A172 (cell line): ENCODE measurements at regions not wholly inside any gene's neighbourhood (a gene's known extent, or its start where the extent isn't known, plus 50 kb on each side); places are given as distances from the start of the nearest gene placed in this dataset.
"Not testable (repeated sequence)": the region's sequence is repeated elsewhere in the genome, so short reads cannot be mapped to it uniquely, and the experiment has no call there.

Source experiments
- DNase-seq: peaks from one replicate; pipeline ENCODE4 v3.0.0-alpha.2; 2015; ENCODE audit warnings: low spot score

DNA sequence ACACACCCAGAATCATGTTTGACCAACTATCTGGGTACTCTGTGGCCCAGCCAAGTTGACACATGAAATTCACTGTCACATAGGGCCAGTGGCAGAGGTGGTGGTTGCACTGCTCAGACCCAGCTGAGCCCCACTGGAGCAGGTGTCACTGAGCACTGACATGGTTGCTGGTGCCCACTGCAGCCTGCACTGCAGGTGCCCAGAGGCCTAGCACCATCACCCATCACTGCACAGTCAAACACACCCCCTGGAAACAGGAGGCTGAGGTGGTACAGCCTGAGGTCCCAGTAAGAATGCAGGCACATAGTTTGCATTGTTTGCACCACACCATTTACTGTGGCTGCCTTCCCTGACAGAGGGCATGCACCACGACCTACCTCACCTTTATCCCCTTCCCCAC, 278.7 kb upstream of the MGAT5 start:
- DNase-seq, result no peak

DNA sequence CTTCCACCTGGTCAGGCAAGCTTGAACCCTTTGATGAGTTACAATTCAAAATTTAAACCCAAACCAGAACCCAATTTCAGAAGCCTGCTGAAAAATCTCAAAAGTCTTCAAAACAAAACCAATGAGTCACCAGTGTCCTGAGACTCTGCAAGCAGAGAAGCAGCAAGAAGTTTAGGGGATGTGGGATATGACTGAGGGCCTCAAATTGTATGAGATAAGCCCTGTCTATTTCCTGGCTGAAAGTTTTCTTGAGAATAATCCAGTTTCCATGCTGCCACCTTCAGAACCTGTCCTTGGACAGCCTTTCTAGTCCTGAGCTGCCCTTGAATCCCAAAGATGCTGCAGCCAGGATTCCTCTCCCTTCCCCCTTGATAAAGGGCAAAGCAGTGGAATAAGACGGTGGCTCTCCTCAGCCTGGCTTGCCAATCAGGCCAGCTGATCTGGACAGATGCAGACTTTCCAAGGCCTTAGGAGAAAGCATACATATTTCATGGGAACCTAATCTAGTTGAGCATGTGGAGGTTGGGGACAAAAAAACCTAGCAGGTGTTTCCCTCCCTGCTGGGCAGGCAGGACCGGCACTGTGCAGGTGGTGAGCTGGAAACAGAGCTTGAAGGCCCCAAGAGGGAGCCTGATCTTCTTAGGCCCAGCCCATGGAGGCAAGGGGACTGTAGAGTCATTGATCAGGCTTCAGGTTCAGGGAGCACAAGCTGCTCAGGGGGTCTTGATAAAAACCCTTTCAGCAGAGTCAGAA, 278.0 kb upstream of the MGAT5 start:
- no peak for DNase-seq

DNA sequence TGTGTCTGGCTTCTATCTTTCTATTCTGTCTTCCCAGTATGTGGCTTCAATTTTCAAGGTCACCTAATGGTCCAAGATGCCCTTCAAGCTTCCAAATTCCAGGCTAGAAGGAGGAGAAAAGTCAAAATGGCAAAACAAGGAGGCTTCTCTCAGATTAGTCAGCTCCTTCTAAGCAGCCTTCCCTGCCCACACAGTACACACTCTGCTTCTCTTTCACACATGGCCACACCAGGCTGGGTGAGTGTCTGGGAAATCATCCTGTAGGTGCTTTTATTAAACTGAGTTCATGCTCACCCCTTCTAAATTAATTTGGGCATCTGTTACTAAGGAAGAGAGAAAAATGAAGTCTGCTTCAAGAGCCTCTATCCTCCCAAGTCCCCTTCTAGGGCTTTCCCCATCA, 277.2 kb upstream of the MGAT5 start:
- no peak for DNase-seq

DNA sequence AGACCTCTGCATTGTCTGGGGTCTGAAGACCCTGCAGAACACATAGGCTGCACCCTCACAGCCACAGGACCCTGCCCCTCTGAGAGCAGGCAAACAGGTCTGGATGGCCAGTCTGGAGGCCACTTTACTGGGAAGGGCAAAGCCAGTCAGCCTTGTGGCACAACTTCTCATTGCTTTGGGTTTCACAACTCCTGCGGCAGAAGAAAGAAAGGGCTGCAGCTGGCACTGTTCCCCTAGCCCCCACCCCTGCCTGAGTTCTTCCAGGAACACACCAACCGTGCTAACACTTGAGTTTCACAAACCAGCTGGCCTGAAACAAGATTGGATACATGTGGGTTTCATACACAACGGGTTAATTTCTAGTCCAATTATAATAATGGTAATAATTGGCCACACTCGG, 276.5 kb upstream of the MGAT5 start:
- DNase-seq, result no peak

DNA sequence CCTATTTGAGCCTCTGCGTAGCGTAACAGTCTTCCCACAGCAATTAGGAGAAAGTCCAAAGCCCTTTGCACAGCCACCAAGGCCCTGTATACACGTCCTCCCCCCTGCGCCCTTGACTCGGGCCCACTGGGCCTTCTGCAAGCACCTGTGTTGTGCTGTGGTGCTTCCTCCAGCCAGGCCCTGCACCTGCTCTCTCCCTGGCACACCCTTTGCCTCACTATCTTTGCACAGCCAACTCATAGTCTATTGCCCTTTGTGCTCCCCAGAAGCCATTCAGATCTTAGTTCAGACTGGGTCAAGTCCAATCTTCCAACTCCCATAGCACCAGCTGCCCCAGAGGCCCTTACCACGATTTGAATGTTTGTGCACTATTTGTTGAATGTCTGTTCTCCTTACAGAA, 271.6 kb upstream of the MGAT5 start:
- no peak for DNase-seq

DNA sequence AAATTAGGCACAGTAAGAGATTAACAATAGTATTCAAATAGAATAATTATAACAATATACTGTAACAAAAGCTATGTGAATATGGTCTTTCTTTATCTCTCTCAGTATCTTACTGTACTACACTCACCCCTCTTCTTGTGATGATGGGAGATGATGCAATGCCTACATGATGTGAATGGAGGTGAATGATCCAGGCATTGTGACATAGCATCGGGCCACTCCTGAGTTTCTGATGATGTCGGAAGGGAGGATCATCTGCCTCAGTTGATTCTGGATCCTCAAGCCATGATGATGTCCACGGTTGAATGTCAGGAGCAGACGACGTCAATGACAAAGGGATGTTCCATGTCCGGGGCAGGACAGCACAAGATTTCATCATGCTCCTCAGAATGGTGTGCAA, 268.3 kb upstream of the MGAT5 start:
- DNase-seq, result no peak

DNA sequence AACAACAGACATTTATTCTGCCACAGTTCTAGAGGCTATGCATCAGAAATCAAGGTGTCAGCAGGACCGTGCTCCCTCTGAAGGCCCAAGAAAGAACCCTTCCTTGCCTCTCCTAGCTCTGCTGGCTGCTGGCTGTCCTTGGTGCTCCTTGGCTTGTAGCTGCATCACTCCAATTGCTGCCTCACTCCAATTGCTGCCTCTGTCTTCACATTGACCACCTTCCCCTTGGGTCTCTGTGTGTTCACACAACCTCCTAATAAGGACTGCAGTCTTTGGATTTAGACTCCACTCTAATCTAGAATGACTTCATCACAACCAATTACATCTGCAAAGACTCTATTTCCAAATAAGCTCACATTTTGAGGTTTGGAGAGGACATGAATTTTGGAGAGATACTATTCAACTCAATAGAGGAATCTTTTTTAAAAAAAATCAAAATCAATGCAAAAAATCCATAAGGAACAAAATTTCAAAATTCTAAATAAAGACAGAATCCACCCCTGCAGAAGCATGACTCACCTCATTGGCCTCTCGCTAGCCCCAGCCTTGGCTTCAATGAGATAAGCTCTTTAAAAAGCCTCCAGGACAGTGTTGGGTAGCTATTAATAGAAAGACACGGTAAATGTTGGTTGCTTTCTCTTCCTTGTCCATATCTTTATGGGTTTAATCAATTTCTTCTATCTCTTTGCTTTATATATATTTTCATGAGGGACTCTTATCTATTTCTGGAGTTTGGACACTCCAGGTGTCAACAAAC, 267.6 kb upstream of the MGAT5 start:
- DNase-seq, result peak; percentile 53

DNA sequence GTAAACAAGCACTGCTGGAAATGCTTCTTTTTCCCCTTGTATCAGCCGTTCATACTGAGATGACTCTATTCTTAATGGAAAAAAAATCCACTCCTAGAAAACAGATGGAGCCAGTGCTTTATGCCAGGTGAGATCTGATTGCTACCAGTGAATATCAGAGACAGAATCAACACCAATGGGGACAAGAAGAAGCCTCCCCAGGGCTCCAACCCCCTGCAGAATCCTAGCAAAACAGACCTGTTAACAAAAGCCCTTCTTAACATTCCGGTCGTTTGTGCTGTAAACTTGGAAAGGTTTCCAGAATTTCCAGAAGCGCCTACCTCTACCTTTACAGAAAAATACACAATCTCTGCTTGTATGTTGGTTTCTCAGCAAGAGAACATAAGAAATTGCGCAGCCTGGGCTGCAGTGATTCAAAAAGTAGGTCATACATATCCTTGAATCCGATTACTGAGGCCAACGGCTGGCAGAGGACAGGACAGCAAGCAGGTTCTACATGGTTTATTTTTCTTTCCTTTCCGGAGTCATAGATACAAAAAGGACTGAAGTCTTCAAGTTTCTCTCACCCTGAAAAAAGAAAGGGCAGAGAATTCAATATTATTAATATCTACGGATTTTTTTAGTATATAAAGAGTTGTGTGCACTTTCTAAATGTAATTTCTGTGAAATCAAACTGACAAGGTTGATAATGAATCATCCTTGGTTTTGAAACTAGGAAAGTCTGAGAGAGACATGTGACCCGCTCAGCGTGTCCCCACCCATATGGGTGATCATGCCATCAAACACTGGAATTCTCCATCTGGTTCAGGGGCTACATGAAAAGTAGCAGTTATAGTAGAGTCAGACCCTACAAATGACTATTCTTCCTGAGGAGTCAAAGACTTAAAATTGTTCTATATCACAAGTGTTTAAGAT, 266.7 kb upstream of the MGAT5 start:
- no peak for DNase-seq

DNA sequence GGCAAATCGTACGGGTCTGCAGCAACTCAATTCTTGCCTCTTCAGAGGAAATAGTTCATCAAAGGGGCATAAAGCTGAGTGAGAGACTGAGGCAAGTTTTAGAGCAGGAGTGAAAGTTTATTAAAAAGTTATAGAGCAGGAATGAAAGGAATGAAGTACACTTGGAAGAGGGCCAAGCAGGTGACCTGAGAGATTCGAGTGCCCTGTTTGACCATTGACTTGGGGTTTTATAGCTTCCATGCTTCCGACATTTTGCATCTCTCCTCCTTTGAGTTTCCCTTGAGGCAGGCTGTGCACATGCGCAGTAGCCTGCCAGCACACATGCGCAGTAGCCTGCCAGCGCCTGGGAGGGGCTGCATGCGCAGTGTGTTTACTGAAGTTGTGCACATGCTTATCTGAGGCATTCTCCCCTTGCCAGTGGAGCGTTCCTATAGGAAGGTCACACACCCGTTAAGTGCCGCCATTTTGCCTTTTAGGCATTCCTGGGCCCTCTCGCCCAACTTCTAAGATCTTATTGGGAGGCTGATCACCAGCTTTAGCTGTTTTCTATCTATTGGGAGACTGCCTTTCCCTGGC, 265.5 kb upstream of the MGAT5 start:
- DNase-seq, result no peak

DNA sequence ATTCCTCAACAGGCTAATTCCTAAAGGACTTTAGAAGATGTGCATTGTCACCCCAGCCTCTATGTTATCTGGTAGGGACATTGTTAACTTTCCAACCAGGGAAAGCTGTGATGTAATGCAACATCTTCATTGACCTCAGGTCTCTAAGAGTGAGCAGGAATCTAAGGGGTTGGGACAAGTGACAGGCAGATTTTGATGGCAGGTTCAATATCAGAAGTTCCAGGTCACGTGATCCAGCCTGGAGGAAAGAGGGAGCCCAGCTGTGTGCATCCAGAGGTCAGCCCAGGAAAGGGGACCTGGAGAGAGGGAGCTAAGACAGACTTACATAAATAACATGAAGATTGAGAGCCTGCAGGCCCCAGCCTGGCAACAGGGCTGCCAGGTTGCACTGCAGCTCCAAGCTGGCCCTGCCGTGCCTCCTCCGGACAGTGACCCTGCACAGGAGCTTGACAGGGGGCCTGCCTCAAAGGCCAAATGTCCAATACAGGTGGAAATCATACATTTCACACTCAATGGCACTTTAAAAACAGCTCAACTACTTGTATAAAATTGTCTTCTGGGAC, 262.2 kb upstream of the MGAT5 start:
- no peak for DNase-seq

DNA sequence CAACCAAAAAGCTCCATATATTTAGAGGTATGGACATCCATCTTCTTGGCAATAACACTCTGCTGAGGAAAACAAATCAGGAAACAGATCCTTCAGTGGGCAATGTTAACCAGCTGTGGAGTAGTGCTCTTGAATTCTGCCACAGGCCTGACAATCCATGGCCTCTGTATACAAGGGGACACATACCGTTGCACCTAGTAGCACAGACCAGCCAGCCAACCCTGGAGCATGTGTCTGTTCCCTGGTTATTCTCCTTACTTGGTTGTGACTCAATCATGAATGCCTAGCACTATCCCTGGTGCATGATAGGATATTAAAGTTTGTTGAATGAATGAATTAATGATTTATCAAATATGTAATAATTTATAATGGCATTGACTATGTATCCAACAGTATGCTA, 261.4 kb upstream of the MGAT5 start:
- no peak for DNase-seq

DNA sequence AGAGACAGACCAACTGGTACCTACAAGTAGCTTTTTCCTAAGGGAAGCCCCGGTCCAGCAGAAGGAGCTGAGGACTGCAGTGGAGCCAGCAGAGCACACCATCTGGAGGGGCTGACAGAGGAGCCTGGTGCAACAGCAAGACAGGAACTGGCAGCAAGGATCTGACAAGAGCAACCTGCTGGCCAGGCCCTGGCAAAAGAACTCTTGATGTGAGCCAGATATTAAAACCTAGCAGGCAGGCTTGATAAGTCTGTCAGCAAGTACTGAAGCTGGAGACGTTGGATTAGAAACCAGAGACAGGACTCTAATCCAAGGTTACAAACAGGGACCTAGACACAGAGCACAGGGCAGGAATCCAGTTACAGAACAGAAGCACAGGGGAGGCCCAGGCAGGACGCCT, 260.7 kb upstream of the MGAT5 start:
- DNase-seq, result no peak

DNA sequence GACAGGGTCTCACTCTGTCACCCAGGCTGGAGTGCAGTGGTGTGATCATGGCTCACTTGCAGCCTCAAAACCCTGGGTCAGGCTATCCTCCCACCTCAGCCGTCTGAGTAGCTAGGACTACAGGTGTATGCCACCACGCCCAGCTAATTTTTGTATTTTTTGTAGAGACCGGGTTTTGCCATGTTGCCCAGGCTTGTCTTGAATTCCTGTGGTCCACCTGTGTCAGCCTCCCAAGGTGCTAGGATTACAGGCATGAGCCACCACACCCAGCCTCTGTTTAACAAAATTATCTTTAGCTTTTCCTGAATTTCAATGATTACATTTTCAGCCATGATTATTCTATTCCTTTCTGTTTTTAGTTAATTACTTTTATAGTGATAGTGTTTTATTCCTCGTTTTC, 255.1 kb upstream of the MGAT5 start:
- DNase-seq, result not testable (repeated sequence)

DNA sequence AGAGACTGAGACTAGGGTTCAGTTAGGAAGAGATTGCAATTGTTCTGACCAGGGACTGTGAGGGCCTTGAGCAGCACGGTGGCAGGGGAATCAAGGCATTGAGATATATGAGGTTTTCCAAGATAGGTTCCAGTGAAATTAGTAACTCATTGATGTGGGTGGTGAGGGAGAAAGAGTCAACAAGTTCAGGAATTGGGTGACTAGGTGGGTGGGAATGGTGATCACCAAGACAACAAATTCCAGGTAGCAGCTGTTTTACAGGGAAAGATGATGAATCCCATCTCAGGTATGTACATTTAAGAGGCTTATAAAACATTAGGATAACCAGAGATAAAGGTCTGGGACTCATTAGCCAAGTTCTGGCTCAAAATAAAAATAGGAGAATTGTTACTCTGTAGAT, 251.5 kb upstream of the MGAT5 start:
- DNase-seq, result no peak

DNA sequence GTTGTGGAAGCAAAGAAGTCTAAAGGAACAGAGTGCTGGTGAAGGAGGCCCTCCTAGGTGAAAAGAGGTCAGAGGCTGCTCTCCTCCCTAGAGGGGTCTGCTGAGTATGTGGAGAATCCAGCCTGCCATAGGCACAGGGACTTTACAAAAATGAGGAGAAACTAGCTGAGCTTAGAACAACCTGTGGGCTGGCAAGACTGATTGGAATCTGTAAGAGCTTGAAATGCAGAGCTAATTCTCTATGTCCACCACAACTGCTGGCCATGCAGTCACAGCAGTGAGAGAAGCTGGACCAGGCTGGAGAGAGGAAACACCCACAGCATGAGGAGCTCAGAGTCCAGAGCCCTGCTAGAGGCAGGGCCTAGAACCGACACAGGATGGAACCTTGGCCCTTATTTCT, 251.0 kb upstream of the MGAT5 start:
- no peak for DNase-seq

DNA sequence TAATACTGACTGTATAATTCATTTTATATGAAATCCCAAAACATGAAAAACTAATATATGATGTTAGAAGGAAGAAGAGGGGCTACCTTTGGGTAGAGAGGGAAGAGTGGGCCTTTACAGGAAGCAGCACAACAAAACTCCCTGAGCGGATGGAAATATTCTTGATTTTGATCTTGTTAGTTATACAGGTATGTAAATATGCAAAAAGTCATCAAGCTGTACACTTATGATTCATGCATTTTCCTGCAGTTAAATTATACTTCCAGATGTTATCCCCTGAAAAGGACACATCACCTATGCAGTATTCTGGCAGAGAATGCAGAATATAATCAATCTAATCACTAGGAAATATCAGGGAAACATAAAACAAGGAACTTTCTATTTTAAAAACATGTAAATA, 249.4 kb upstream of the MGAT5 start:
- no peak for DNase-seq

DNA sequence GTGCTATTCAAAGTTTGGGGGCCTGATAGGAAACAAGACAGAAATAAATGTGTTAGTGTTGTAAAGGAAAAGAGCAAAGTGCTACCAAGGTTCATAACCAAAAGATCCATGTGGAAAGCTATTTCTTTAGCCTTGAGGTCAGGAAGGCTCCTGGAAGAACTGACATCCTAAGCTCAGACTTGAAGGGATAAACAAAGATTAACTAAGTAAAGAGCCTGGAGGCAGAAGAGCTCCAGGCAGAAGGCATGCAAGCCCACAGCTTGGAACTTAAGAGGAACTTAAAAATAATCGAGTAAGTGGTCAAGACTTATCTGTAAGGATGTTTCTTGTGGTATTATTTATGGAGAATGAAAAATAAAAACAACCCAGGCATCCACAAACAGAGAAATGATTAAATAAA, 245.0 kb upstream of the MGAT5 start:
- no peak for DNase-seq

DNA sequence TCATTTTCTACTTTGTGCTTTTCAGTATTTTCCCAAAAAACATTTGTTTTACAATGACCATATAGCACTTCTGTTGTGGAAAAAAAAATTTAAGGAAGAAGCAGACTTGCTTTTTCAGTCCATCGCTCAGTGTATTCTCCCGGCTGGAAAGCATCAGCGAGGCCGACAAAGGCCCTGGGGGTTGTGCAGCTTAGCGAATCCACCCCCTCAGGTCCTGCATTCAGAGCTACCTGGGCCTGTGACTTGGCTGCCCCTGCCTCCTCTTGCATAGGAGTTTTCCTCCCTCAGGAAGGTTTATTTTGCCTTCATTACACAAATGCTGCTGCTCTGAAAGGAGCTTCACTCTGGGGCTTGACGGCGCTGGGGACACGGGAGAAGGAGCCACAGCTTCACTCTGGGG, 244.4 kb upstream of the MGAT5 start:
- no peak for DNase-seq

DNA sequence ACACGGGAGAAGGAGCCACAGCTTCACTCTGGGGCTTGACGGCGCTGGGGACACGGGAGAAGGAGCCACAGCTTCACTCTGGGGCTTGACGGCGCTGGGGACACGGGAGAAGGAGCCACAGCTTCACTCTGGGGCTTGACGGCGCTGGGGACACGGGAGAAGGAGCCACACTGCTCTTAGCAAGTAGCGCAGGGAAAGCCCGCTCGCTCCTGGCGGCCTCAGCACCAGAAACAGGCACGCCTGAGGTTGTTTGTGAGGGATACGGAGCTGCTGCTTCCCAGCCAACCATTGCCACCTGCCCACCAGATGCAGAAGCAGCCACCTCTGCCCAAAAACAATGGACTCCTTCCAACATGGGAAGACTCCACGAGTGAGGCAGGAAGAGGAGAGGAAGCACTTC, 244.0 kb upstream of the MGAT5 start:
- not testable (repeated sequence) for DNase-seq

DNA sequence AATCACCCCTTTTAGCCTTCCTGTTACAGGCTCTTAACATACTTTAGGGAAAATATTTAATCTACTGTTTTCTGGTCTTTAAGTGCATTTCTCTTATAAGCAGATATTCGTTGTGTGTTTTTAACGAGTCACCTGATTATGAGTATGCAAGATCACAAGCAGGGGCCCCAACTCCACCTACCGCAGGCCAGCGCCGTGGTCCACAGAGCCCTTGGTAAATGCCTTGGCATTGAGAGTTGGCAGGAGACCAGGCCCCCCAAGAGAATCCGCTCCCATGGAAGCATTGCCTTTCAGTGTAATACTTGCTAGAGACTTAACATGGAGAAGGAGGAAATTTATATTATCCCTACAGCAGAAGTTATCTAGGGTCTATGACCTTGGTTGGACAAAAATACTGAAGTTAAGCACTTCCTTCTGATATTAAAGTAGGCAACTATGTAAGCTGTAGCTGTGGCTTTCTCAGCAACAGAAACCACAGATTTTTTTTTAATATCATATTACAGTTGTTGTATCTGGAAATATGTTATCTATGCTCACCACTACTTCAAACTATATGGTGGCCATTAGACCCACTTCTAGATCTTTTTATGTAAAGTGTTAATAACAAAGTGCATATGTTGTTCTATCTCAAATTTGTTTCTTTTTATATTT, 241.8 kb upstream of the MGAT5 start:
- no peak for DNase-seq

DNA sequence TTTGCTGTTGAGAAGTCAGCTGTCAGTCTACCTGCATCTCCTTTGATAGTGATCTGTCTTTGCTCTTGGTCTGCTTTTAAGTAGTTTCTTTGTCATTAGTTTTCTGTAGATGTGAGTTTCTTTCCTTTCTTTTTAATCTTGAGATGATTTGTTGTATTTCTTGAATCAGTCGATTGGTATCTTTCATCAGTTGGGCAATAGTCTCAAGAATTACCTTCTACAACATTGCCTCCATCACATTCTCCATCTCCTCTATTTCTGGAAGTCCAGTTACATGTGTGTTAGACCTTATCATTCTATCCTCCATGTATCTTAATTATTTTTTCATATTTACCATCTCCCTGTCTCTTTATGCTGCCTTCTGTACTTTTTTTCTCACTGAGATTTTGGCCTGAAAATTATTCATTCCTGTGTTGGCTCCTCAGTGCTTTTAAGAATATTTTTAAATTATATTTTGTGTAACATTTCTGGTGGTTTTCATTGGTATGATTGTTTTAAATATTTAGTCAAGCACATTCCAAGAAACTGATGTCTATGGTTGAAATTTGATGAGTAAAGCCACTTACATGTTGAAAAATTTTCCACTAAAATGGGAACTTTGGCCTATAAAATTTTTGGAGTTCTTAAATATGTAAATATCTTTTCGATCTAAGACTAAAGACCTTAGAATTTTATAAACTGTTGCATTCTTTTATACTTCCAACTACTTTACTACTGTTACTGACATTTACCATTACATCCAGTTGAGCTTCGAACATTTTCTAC, 239.5 kb upstream of the MGAT5 start:
- no peak for DNase-seq
